ENCODE measurements at regions not wholly inside any gene's neighbourhood (a gene's known extent, or its start where the extent isn't known, plus 50 kb on each side); places are given as distances from the start of the nearest gene placed in this dataset.

DNA sequence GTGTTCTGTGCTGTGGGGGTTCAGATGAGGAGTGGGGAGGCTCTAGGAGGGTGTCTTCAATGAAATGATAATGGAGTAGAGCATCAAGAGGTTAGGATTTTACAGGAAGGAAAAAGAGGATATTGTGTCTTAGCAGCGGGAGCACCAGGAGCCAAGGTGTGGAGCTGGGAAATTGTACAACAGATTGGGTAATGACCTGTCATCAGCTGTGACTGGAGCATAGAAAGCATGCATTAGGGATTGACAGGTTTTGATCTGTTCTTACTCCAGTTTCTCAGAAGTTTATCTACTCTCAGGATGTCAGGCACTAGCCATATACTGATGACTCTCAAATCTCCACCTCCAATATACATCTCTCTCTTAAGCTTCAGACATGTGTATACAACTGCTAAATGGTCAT lies 196.9 kb downstream of the ARHGAP12 start:
- H3K27ac ChIP-seq (ENCODE audit: low read depth, low read length) = no peak overlapping the region
- H4K20me1 ChIP-seq (ENCODE audit: control insufficient read depth, insufficient read depth, low read depth, low read length) = no peaks in the 10 kb centered on the region
- no peak for TF ChIP-seq EZH2phosphoT487 (IDR thresholded peaks at IDR 0.05; ENCODE audit: borderline replicate concordance, low read length)
- TF ChIP-seq, protein P1, sequence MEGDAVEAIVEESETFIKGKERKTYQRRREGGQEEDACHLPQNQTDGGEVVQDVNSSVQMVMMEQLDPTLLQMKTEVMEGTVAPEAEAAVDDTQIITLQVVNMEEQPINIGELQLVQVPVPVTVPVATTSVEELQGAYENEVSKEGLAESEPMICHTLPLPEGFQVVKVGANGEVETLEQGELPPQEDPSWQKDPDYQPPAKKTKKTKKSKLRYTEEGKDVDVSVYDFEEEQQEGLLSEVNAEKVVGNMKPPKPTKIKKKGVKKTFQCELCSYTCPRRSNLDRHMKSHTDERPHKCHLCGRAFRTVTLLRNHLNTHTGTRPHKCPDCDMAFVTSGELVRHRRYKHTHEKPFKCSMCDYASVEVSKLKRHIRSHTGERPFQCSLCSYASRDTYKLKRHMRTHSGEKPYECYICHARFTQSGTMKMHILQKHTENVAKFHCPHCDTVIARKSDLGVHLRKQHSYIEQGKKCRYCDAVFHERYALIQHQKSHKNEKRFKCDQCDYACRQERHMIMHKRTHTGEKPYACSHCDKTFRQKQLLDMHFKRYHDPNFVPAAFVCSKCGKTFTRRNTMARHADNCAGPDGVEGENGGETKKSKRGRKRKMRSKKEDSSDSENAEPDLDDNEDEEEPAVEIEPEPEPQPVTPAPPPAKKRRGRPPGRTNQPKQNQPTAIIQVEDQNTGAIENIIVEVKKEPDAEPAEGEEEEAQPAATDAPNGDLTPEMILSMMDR (IDR thresholded peaks at IDR 0.05; ENCODE audit: low read depth, low read length, poor library complexity, severe bottlenecking) = no peak
- no peaks in the 10 kb centered on the region for H3K36me3 ChIP-seq (ENCODE audit: control insufficient read depth, low read length)
- no peak overlapping the region for H3K4me2 ChIP-seq (ENCODE audit: low read length)
- H3F3A ChIP-seq (ENCODE audit: control insufficient read depth, insufficient read depth) = no peaks in the 10 kb centered on the region
- H3K4me1 ChIP-seq (ENCODE audit: control insufficient read depth, low read length) = no peaks in the 10 kb centered on the region
- H3K27me3 ChIP-seq (ENCODE audit: control insufficient read depth, low read length) = no peaks in the 10 kb centered on the region
- H3K9me2 ChIP-seq (replicated peaks; ENCODE audit: control insufficient read depth, low read length) = no peaks in the 10 kb centered on the region
- no peaks in the 10 kb centered on the region for H3K9me3 ChIP-seq (ENCODE audit: control insufficient read depth, insufficient read depth, low read length)
- no peaks in the 10 kb centered on the region for H3K79me2 ChIP-seq (ENCODE audit: control insufficient read depth, low read length)
- no peak overlapping the region for H3K4me3 ChIP-seq (ENCODE audit: low read length)

GRCh38 chr10:31730776-31731175 lies 197.9 kb downstream of the ARHGAP12 start:
- Histone ChIP-seq H3K4me1 (ENCODE audit: control insufficient read depth, low read length) (no peaks in the 10 kb centered on the region), H3K79me2 (ENCODE audit: control insufficient read depth, low read length) (no peaks in the 10 kb centered on the region), H3K27me3 (ENCODE audit: control insufficient read depth, low read length) (no peaks in the 10 kb centered on the region), H3K9me2 (replicated peaks; ENCODE audit: control insufficient read depth, low read length) (no peaks in the 10 kb centered on the region), H3K4me3 (ENCODE audit: low read length) (no peak overlapping the region), H3F3A (ENCODE audit: control insufficient read depth, insufficient read depth) (no peaks in the 10 kb centered on the region), H3K4me2 (ENCODE audit: low read length) (no peak overlapping the region), H3K9me3 (ENCODE audit: control insufficient read depth, insufficient read depth, low read length) (no peaks in the 10 kb centered on the region), H3K27ac (ENCODE audit: low read depth, low read length) (no peak overlapping the region), H3K36me3 (ENCODE audit: control insufficient read depth, low read length) (no peaks in the 10 kb centered on the region), H4K20me1 (ENCODE audit: control insufficient read depth, insufficient read depth, low read depth, low read length) (no peaks in the 10 kb centered on the region)
- TF ChIP-seq, protein P1 (IDR thresholded peaks at IDR 0.05; ENCODE audit: low read depth, low read length, poor library complexity, severe bottlenecking) = no peak
- no peak for TF ChIP-seq EZH2phosphoT487 (IDR thresholded peaks at IDR 0.05; ENCODE audit: borderline replicate concordance, low read length)

GRCh38 chr10:31728698-31729224 lies 199.9 kb downstream of the ARHGAP12 start:
- Histone ChIP-seq H3F3A (ENCODE audit: control insufficient read depth, insufficient read depth) (no peaks in the 10 kb centered on the region), H3K27ac (ENCODE audit: low read depth, low read length) (no peak overlapping the region), H3K27me3 (ENCODE audit: control insufficient read depth, low read length) (no peaks in the 10 kb centered on the region), H3K36me3 (ENCODE audit: control insufficient read depth, low read length) (no peaks in the 10 kb centered on the region), H3K4me2 (ENCODE audit: low read length) (no peak overlapping the region), H3K9me2 (replicated peaks; ENCODE audit: control insufficient read depth, low read length) (no peaks in the 10 kb centered on the region), H3K9me3 (ENCODE audit: control insufficient read depth, insufficient read depth, low read length) (no peaks in the 10 kb centered on the region), H4K20me1 (ENCODE audit: control insufficient read depth, insufficient read depth, low read depth, low read length) (no peaks in the 10 kb centered on the region), H3K4me3 (ENCODE audit: low read length) (no peak overlapping the region), H3K79me2 (ENCODE audit: control insufficient read depth, low read length) (no peaks in the 10 kb centered on the region), H3K4me1 (ENCODE audit: control insufficient read depth, low read length) (no peaks in the 10 kb centered on the region)
- TF ChIP-seq, protein P1 (IDR thresholded peaks at IDR 0.05; ENCODE audit: low read depth, low read length, poor library complexity, severe bottlenecking) = no peak
- TF ChIP-seq EZH2phosphoT487 (IDR thresholded peaks at IDR 0.05; ENCODE audit: borderline replicate concordance, low read length) = no peak
